Spleen (tissue), 11 donors: ENCODE measurements at regions not wholly inside any gene's neighbourhood (a gene's known extent, or its start where the extent isn't known, plus 50 kb on each side); places are given as distances from the start of the nearest gene placed in this dataset.

Experiments used
- DNase-seq: peaks from one replicate; pipeline ENCODE4 v3.0.0-alpha.2; 2020
- H3K27ac ChIP-seq, 8 donors: fragments of 200-600 bp; sonication (generic) in 7 of 8; 1 replicate in 4 of 8; 2 replicates in 4 of 8; pipeline versions ENCODE4 v1.5.0 to v1.8.0; 2016 to 2021; ENCODE audit warnings: inconsistent platforms in 4 of 8, mild to moderate bottlenecking in 4 of 8, moderate library complexity in 1 of 8
- H3K27me3 ChIP-seq, 7 donors: fragments of 200-600 bp; sonication (generic) in 6 of 7; replicated peaks in 1 of 7; 1 replicate in 4 of 7; 2 replicates in 3 of 7; pipeline versions ENCODE4 v1.5.0 to v1.8.0; 2016 to 2021; ENCODE audit warnings: inconsistent platforms in 3 of 7, mild to moderate bottlenecking in 1 of 7
- H3K36me3 ChIP-seq, 6 donors: fragments of 200-600 bp; sonication (generic) in 5 of 6; 1 replicate in 4 of 6; 2 replicates in 2 of 6; pipeline versions ENCODE4 v1.5.0 to v1.8.0; 2016 to 2021; ENCODE audit warnings: inconsistent platforms in 2 of 6
- H3K4me1 ChIP-seq, 6 donors: fragments of 200-600 bp; sonication (generic) in 5 of 6; 1 replicate in 3 of 6; 2 replicates in 3 of 6; pipeline versions ENCODE4 v1.5.0 to v1.8.0; 2016 to 2021; ENCODE audit warnings: inconsistent platforms in 3 of 6
- H3K4me3 ChIP-seq, 8 donors: fragments of 200-600 bp; sonication (generic) in 7 of 8; 1 replicate in 4 of 8; 2 replicates in 4 of 8; pipeline versions ENCODE4 v1.5.0 to v1.8.0; 2016 to 2021; ENCODE audit warnings: inconsistent platforms in 4 of 8, mild to moderate bottlenecking in 4 of 8, moderate library complexity in 2 of 8
- H3K9me3 ChIP-seq, 8 donors: fragments of 200-600 bp; sonication (generic) in 7 of 8; 1 replicate in 4 of 8; 2 replicates in 4 of 8; pipeline versions ENCODE4 v1.5.0 to v1.8.0; 2016 to 2021; ENCODE audit warnings: inconsistent platforms in 4 of 8
- POLR2A ChIP-seq, 3 donors: fragments of 450-650 bp; IDR thresholded peaks; one replicate each; pipeline ENCODE4 v1.5.1; 2017; ENCODE audit warnings: antibody characterized with exemption in 3 of 3, mild to moderate bottlenecking in 1 of 3
- POLR2AphosphoS5 ChIP-seq, 3 donors: sonication (generic); formaldehyde crosslinking; IDR thresholded peaks; one replicate each; pipeline ENCODE4 v1.5.1; 2017; ENCODE audit warnings: antibody characterized with exemption in 3 of 3
- WGBS, 5 donors: extraction: QIAGEN DNeasy Blood & Tissue Kit in 3 of 5; methylation state at CpG; one replicate each; pipeline versions ENCODE4 v1.1.5 to v1.1.7; 2013 to 2018; 5-methylcytosine and 5-hydroxymethylcytosine counted together
- intact Hi-C: fragments of 100-400 bp; cut with DNase I; formaldehyde crosslinking; loops from one replicate; pipeline ENCODE4 v1.15.0; 2023; ENCODE audit warnings: low total_unique reads
- TF ChIP-seq, protein P1 (sequence below), 11 experiments: fragments of 200-600 bp in 7 of 11; fragments of 450-650 bp in 4 of 11; sonication (generic) in 4 of 11; IDR thresholded peaks in 8 of 11; conservative IDR thresholded peaks in 3 of 11; 1 replicate in 7 of 11; 2 replicates in 4 of 11; pipeline versions ENCODE4 v1.4.0 to v1.8.0; 2016 to 2021; ENCODE audit warnings: antibody characterized with exemption in 11 of 11, inconsistent platforms in 4 of 11, mild to moderate bottlenecking in 1 of 11
- donor health status: healthy with polysubstance abuse.
- donor health status: DM: no; HTN: no; CAD: no; lungs with moderate emphysema.
- donor health status: DM: no; HTN: no; CAD: no.
- donor health status: Bipolar disorder and iron deficiency.
- donor health status: healthy.
- donor health status: DM: no; HTN: no; CAD: no.
- donor health status: DM: yes; HTN: yes; CAD: no.

- 41 to 75% (median 56%) methylated on average over 1 of the region's 1 CpG for WGBS, 5 donors
- no peak overlapping the region for H3K4me3 ChIP-seq
- H3K27ac ChIP-seq, result no peak overlapping the region
- no peaks in the 10 kb centered on the region for H3K36me3 ChIP-seq
- TF ChIP-seq POLR2A (IDR thresholded peaks at IDR 0.05) (no peak), POLR2AphosphoS5 (IDR thresholded peaks at IDR 0.05) (no peak)
- TF ChIP-seq, protein P1, sequence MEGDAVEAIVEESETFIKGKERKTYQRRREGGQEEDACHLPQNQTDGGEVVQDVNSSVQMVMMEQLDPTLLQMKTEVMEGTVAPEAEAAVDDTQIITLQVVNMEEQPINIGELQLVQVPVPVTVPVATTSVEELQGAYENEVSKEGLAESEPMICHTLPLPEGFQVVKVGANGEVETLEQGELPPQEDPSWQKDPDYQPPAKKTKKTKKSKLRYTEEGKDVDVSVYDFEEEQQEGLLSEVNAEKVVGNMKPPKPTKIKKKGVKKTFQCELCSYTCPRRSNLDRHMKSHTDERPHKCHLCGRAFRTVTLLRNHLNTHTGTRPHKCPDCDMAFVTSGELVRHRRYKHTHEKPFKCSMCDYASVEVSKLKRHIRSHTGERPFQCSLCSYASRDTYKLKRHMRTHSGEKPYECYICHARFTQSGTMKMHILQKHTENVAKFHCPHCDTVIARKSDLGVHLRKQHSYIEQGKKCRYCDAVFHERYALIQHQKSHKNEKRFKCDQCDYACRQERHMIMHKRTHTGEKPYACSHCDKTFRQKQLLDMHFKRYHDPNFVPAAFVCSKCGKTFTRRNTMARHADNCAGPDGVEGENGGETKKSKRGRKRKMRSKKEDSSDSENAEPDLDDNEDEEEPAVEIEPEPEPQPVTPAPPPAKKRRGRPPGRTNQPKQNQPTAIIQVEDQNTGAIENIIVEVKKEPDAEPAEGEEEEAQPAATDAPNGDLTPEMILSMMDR (IDR thresholded peaks at IDR 0.05 in 8 of 11, conservative IDR thresholded peaks at IDR 0.05 in 3 of 11), result no peak
- intact Hi-C loops, result no loop called here
- H3K4me1 ChIP-seq, result no peaks in the 10 kb centered on the region
- DNase-seq, result no peak
- H3K9me3 ChIP-seq, result peaks cover 0 to 22% (median 9%) of the 10 kb centered on the region in 8 donors
- H3K27me3 ChIP-seq, result no peaks in the 10 kb centered on the region
These were observed 117.6 kb downstream of the CENPF start for GRCh38 chr1:214720561-214720960.

DNA sequence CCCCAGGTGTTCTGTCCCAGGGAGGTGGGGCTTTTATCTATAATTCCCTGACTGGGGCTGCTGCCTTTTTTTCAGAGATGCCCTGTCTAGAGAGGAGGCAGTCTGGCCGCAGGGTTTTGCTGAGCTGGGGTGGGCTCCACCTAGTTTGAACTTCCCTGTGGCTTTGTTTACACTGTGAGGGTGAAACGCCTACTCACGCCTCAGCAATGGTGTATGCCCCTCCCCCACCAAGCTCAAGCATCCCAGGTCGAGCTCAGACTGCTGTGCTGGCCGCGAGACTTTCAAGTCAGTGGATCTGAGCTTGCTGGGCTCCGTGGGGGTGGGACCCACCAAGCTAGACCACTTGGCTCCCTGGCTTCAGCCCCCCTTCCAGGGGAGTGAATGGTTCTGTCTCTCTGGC lies 124.3 kb downstream of the CENPF start:
- H3K36me3 ChIP-seq, result no peaks in the 10 kb centered on the region
- intact Hi-C loops, result no loop called here
- TF ChIP-seq POLR2A (IDR thresholded peaks at IDR 0.05), result no peak
- no peak for TF ChIP-seq POLR2AphosphoS5 (IDR thresholded peaks at IDR 0.05)
- TF ChIP-seq, protein P1 (IDR thresholded peaks at IDR 0.05 in 8 of 11, conservative IDR thresholded peaks at IDR 0.05 in 3 of 11), result no peak
- H3K4me3 ChIP-seq, result no peak overlapping the region
- no peak overlapping the region for H3K27ac ChIP-seq
- no peak for DNase-seq
- H3K9me3 ChIP-seq, result peaks cover 0 to 25% (median 6%) of the 10 kb centered on the region in 8 donors
- WGBS, 5 donors, result 36 to 58% (median 46%) methylated on average over 7 of the region's 7 CpGs
- no peaks in the 10 kb centered on the region for H3K27me3 ChIP-seq
- H3K4me1 ChIP-seq, result no peaks in the 10 kb centered on the region

- intact Hi-C loops, result no loop called here
- Histone ChIP-seq H3K4me1 (no peaks in the 10 kb centered on the region), H3K4me3 (no peak overlapping the region), H3K9me3 (no peaks in the 10 kb centered on the region), H3K27ac (no peak overlapping the region), H3K36me3 (no peaks in the 10 kb centered on the region), H3K27me3 (no peaks in the 10 kb centered on the region)
- no peak for DNase-seq
- WGBS, 5 donors, result 22 to 59% (median 43%) methylated on average over 1 of the region's 1 CpG
- TF ChIP-seq, protein P1 (IDR thresholded peaks at IDR 0.05 in 8 of 11, conservative IDR thresholded peaks at IDR 0.05 in 3 of 11), result no peak
- no peak for TF ChIP-seq POLR2A (IDR thresholded peaks at IDR 0.05)
- no peak for TF ChIP-seq POLR2AphosphoS5 (IDR thresholded peaks at IDR 0.05)
These were observed 136.7 kb downstream of the CENPF start for GRCh38 chr1:214739621-214740238.

DNA sequence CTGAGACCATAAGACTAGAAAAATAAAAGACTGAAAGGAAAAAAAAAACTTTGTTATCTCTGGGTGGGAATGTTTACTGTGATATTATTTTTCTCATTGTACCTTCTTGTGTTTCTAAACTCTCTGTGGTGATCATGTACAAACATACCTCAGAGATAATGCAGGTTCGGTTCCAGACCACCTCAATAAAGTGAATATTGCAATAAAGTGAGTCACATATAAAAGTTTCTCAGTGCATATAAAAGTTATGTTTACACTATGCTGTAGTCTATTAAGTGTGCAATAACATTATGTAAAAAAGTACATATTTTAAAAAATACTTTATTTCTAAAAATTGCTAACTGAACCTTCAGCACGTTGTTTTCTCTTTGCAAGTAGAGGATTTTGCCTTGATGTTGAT lies 137.5 kb downstream of the CENPF start:
- Histone ChIP-seq H3K9me3 (no peaks in the 10 kb centered on the region), H3K4me3 (no peak overlapping the region), H3K36me3 (no peaks in the 10 kb centered on the region), H3K4me1 (no peaks in the 10 kb centered on the region), H3K27ac (no peak overlapping the region), H3K27me3 (no peaks in the 10 kb centered on the region)
- TF ChIP-seq, protein P1 (IDR thresholded peaks at IDR 0.05 in 8 of 11, conservative IDR thresholded peaks at IDR 0.05 in 3 of 11), result no peak
- TF ChIP-seq POLR2A (IDR thresholded peaks at IDR 0.05) (no peak), POLR2AphosphoS5 (IDR thresholded peaks at IDR 0.05) (no peak)
- 78 to 91% (median 85%) methylated on average over 2 of the region's 2 CpGs for WGBS, 5 donors
- DNase-seq, result no peak
- intact Hi-C loops, result no loop called here
